Tibial nerve (tissue), 4 donors: ENCODE measurements at regions not wholly inside any gene's neighbourhood (a gene's known extent, or its start where the extent isn't known, plus 50 kb on each side); places are given as distances from the start of the nearest gene placed in this dataset.
A peak's percentile ranks its signal among the peaks of the same experiment; 100 is the strongest.

ENCODE experiments used
- DNase-seq, 2 donors: peaks; one replicate each; pipeline ENCODE4 v3.0.0-alpha.2; 2019; ENCODE audit warnings: low spot score in 2 of 2
- H3K27ac ChIP-seq, 4 donors: fragments of 200-600 bp; sonication (generic) in 3 of 4; one replicate each; pipeline ENCODE4 v1.5.1; 2017 to 2019; ENCODE audit warnings: mild to moderate bottlenecking in 1 of 4
- H3K27me3 ChIP-seq, 2 donors: fragments of 200-600 bp; sonication (generic) in 1 of 2; one replicate each; pipeline versions ENCODE4 v1.5.1 to v1.6.0; 2017 to 2019
- H3K36me3 ChIP-seq, 3 donors: fragments of 200-600 bp; sonication (generic); one replicate each; pipeline ENCODE4 v1.5.1; 2018 to 2019
- H3K4me1 ChIP-seq, 4 donors: fragments of 200-600 bp; sonication (generic) in 3 of 4; one replicate each; pipeline ENCODE4 v1.5.1; 2017 to 2019
- H3K4me3 ChIP-seq, 4 donors: fragments of 200-600 bp; sonication (generic) in 3 of 4; one replicate each; pipeline ENCODE4 v1.5.1; 2017 to 2019; ENCODE audit warnings: mild to moderate bottlenecking in 1 of 4, moderate library complexity in 1 of 4
- H3K9me3 ChIP-seq, 4 donors: fragments of 200-600 bp; sonication (generic) in 3 of 4; one replicate each; pipeline ENCODE4 v1.5.1; 2017 to 2019
- EP300 ChIP-seq, 2 donors: sonication (generic); formaldehyde crosslinking; IDR thresholded peaks; one replicate each; pipeline ENCODE4 v1.6.1; 2017; ENCODE audit warnings: antibody characterized with exemption in 2 of 2, mild to moderate bottlenecking in 1 of 2
- POLR2A ChIP-seq, 2 donors: fragments of 450-650 bp; IDR thresholded peaks; one replicate each; pipeline ENCODE4 v1.6.1; 2017; ENCODE audit warnings: antibody characterized with exemption in 2 of 2, mild to moderate bottlenecking in 2 of 2, moderate library complexity in 2 of 2
- WGBS, 2 donors: methylation state at CpG; one replicate each; pipeline ENCODE4 v1.1.5; 2018; 5-methylcytosine and 5-hydroxymethylcytosine counted together
- TF ChIP-seq, protein P1 (sequence below), 5 experiments: fragments of 200-600 bp in 3 of 5; fragments of 450-650 bp in 2 of 5; sonication (generic) in 3 of 5; IDR thresholded peaks; one replicate each; pipeline ENCODE4 v1.5.1; 2016 to 2019; ENCODE audit warnings: antibody characterized with exemption in 5 of 5, mild to moderate bottlenecking in 3 of 5, moderate library complexity in 2 of 5

DNA sequence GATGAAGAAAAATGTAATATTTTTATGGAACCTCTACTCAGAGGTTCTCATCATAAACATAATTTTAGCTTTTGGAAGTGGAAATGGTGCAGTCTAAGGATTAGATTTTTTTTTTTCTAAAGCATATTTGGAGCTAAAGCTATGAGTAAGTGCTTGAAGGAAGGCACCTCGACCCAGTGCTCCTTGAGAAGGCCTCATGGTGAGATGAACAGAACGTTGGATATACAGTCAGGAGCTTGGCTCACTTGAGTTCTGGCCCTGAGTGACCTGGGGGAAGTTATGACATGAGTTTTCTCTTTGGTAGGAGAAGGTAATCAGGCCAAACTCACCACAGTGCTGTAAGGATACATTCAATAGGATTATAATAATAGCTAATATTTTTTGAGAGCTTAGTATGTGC lies 163.3 kb downstream of the JCAD start:
- DNase-seq: no peak
- H3K36me3 ChIP-seq: no peaks in the 10 kb centered on the region
- H3K4me1 ChIP-seq: peaks cover 0 to 15% (median 0%) of the 10 kb centered on the region in 4 donors
- 29 to 41% methylated on average over 2 of the region's 2 CpGs for WGBS, 2 donors
- peak overlapping the region in 2 of 4 donors; percentile 62 to 64 for H3K27ac ChIP-seq
- no peaks in the 10 kb centered on the region for H3K27me3 ChIP-seq
- peaks cover 0 to 8% (median 0%) of the 10 kb centered on the region in 4 donors for H3K9me3 ChIP-seq
- no peak overlapping the region for H3K4me3 ChIP-seq
- TF ChIP-seq POLR2A (IDR thresholded peaks at IDR 0.05): no peak
- TF ChIP-seq EP300 (IDR thresholded peaks at IDR 0.05): no peak
- TF ChIP-seq, protein P1, sequence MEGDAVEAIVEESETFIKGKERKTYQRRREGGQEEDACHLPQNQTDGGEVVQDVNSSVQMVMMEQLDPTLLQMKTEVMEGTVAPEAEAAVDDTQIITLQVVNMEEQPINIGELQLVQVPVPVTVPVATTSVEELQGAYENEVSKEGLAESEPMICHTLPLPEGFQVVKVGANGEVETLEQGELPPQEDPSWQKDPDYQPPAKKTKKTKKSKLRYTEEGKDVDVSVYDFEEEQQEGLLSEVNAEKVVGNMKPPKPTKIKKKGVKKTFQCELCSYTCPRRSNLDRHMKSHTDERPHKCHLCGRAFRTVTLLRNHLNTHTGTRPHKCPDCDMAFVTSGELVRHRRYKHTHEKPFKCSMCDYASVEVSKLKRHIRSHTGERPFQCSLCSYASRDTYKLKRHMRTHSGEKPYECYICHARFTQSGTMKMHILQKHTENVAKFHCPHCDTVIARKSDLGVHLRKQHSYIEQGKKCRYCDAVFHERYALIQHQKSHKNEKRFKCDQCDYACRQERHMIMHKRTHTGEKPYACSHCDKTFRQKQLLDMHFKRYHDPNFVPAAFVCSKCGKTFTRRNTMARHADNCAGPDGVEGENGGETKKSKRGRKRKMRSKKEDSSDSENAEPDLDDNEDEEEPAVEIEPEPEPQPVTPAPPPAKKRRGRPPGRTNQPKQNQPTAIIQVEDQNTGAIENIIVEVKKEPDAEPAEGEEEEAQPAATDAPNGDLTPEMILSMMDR (IDR thresholded peaks at IDR 0.05): no peak

DNA sequence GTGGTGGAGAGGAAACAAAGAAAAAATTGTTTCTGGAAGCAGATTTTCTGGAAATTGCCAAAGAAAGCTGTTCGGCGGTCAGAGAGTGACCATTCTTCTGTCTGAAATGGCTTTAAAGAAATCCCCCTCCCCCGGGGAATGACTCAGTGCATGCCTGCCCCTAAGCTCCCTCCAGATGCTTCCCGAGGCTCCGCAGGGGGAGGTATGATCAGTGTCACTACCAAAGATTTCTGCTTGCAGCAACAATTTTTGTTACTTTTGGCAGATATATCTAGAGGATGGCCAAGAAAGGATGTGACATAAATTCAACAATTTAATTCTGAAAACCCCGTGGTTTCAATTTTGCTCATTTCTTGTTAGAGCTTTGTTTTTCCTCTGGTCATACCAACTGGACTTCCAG lies 163.9 kb downstream of the JCAD start:
- H3K4me1 ChIP-seq: peaks cover 0 to 15% (median 0%) of the 10 kb centered on the region in 4 donors

DNA sequence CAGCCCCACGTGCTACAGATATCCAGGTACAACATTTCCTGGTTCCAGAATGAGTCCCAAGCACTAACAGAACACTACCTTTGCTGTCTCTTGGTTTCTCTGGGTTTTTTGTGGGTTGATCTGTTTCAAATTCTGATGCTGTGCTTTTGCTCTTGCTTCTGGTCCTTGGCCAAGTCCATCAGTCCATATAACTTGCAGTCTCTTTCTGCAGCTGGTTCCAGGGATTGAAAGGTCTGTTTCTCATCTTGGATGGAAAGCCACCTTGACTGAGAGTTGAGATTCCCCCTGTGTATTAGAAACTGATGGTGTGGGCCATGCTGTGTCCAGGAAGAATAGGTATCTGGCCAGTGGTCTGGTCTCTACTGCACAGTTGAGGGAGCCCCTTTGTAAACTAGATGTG lies 171.1 kb downstream of the JCAD start:
- Histone ChIP-seq H3K36me3 (no peaks in the 10 kb centered on the region), H3K27me3 (no peaks in the 10 kb centered on the region), H3K9me3 (peaks cover 0 to 8% (median 0%) of the 10 kb centered on the region in 4 donors), H3K4me1 (no peaks in the 10 kb centered on the region), H3K4me3 (no peak overlapping the region), H3K27ac (no peak overlapping the region)
- WGBS, 2 donors: 75 to 77% methylated on average over 1 of the region's 1 CpG
- no peak for TF ChIP-seq POLR2A (IDR thresholded peaks at IDR 0.05)
- no peak for TF ChIP-seq EP300 (IDR thresholded peaks at IDR 0.05)
- TF ChIP-seq, protein P1 (IDR thresholded peaks at IDR 0.05): no peak
- no peak for DNase-seq

More for the DNA sequence above, 163.9 kb downstream of the JCAD start:
- TF ChIP-seq POLR2A (IDR thresholded peaks at IDR 0.05) (no peak), EP300 (IDR thresholded peaks at IDR 0.05) (peak in 1 of 2 donors; percentile 79)
- TF ChIP-seq, protein P1 (IDR thresholded peaks at IDR 0.05): no peak
- 10 to 14% methylated on average over 6 of the region's 6 CpGs for WGBS, 2 donors
- Histone ChIP-seq H3K36me3 (no peaks in the 10 kb centered on the region), H3K9me3 (peaks cover 0 to 8% (median 0%) of the 10 kb centered on the region in 4 donors), H3K27me3 (no peaks in the 10 kb centered on the region), H3K4me3 (no peak overlapping the region), H3K27ac (peak overlapping the region in 2 of 4 donors; percentile 62 to 64)
- DNase-seq: peak; percentile 55 to 67

DNA sequence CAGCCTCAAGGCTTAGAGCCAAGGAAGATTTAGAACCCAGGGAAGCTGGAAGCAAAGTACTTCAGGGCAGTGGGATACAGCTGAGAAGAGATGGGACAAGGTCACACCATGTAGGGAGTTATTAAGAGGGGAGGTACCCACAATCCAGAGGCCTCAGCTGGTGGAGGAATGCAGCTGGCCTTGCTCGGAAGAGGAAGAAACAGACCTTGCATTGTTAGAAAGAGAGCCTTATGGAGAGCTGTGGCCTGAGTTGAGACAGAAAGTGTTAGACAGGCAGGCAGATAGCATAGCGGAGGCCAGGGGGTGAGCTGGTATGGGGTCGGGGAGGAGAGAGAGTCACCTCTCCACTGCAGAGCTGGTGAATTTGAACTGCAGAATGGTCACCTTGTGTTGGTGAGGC lies 173.1 kb downstream of the JCAD start:
- DNase-seq: no peak
- no peaks in the 10 kb centered on the region for H3K36me3 ChIP-seq
- 54 to 58% methylated on average over 3 of the region's 3 CpGs for WGBS, 2 donors
- TF ChIP-seq EP300 (IDR thresholded peaks at IDR 0.05) (no peak), POLR2A (IDR thresholded peaks at IDR 0.05) (no peak)
- TF ChIP-seq, protein P1 (IDR thresholded peaks at IDR 0.05): no peak
- H3K4me1 ChIP-seq: peaks cover 0 to 15% (median 0%) of the 10 kb centered on the region in 4 donors
- H3K27ac ChIP-seq: no peak overlapping the region
- H3K9me3 ChIP-seq: no peaks in the 10 kb centered on the region
- no peaks in the 10 kb centered on the region for H3K27me3 ChIP-seq
- no peak overlapping the region for H3K4me3 ChIP-seq

DNA sequence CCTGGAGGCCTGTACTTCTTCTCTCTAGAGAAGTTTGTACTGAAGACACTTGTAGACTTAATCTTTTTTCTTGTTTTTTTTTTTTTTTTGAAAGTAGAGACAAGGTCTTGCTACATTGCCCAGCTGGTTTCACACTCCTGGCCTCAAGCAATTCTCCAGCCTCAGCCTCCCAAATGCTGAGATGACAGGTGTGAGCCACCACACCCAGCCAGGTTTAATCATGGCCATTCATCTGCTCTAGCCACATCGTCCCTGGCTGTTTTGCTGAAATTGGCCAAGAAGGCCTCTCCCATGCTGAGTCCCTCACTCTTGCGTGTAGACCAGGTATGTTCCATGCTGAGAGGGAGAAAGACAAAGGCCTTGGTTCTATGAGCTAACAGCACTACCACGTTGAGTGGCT lies 176.2 kb downstream of the JCAD start:
- Histone ChIP-seq H3K4me3 (no peak overlapping the region), H3K27me3 (no peaks in the 10 kb centered on the region), H3K9me3 (no peaks in the 10 kb centered on the region), H3K36me3 (no peaks in the 10 kb centered on the region), H3K27ac (no peak overlapping the region), H3K4me1 (peaks cover 0 to 16% (median 0%) of the 10 kb centered on the region in 4 donors)
- WGBS, 2 donors: 90 to 92% methylated on average over 3 of the region's 3 CpGs
- no peak for DNase-seq
- TF ChIP-seq, protein P1 (IDR thresholded peaks at IDR 0.05): no peak
- TF ChIP-seq POLR2A (IDR thresholded peaks at IDR 0.05): no peak
